MCF 10A (cell line): ENCODE measurements at regions not wholly inside any gene's neighbourhood (a gene's known extent, or its start where the extent isn't known, plus 50 kb on each side); places are given as distances from the start of the nearest gene placed in this dataset.

Source experiments
- BruUV-seq: library from RNA; stranded (reverse); fragments of 400-500 nt; replicated peaks from 2 replicates; lab custom pipeline; 2021; lab: Mats Ljungman, UMichigan
- CTCF ChIA-PET: fragments of 300-600 bp; sonication (Branson Sonifier 250); formaldehyde crosslinking; extraction: SDS; loops from one replicate; lab custom pipeline; 2021; ENCODE audit warnings: antibody characterized with exemption, inconsistent platforms; lab: Yijun Ruan, JAX
- POLR2A ChIA-PET: fragments of 300-600, 350-650 bp; sonication (Branson Sonifier 250); formaldehyde crosslinking; extraction: SDS; loops from one replicate; lab custom pipeline; 2020; ENCODE audit warnings: antibody characterized with exemption, inconsistent platforms; lab: Yijun Ruan, JAX
- DNase-seq: peaks from one replicate; pipeline ENCODE4 v3.0.0-alpha.2; 2018; ENCODE audit not compliant: unreplicated experiment
- H3K27ac Mint-ChIP-seq: one replicate; pipeline ENCODE4 v1.8.0; 2022; ENCODE audit warnings: mild to moderate bottlenecking, low read depth, mixed read lengths; ENCODE audit not compliant: unreplicated experiment
- H3K27me3 Mint-ChIP-seq: one replicate; pipeline ENCODE4 v1.8.0; 2022; ENCODE audit warnings: mixed read lengths; ENCODE audit not compliant: insufficient read depth, unreplicated experiment
- H3K36me3 Mint-ChIP-seq: one replicate; pipeline ENCODE4 v1.8.0; 2022; ENCODE audit warnings: mild to moderate bottlenecking, moderate library complexity, mixed read lengths; ENCODE audit not compliant: insufficient read depth, unreplicated experiment
- H3K4me1 Mint-ChIP-seq: one replicate; pipeline ENCODE4 v1.8.0; 2022; ENCODE audit warnings: mixed read lengths; ENCODE audit not compliant: insufficient read depth, unreplicated experiment
- H3K4me3 Mint-ChIP-seq: one replicate; pipeline ENCODE4 v1.8.0; 2022; ENCODE audit warnings: mild to moderate bottlenecking, moderate library complexity, mixed read lengths; ENCODE audit not compliant: unreplicated experiment
- H3K9me3 Mint-ChIP-seq: one replicate; pipeline ENCODE4 v1.8.0; 2022; ENCODE audit warnings: mixed read lengths; ENCODE audit not compliant: unreplicated experiment
- intact Hi-C: fragments of 100-400 bp; cut with micrococcal nuclease; formaldehyde crosslinking; loops from 2 replicates; pipeline ENCODE4 v1.14.1; 2022
- TF ChIP-seq, protein P1 (sequence below): fragments of 200-600 bp; IDR thresholded peaks from one replicate; pipeline ENCODE4 v1.8.0; 2022; ENCODE audit warnings: antibody characterized with exemption, mild to moderate bottlenecking; ENCODE audit not compliant: unreplicated experiment

DNA sequence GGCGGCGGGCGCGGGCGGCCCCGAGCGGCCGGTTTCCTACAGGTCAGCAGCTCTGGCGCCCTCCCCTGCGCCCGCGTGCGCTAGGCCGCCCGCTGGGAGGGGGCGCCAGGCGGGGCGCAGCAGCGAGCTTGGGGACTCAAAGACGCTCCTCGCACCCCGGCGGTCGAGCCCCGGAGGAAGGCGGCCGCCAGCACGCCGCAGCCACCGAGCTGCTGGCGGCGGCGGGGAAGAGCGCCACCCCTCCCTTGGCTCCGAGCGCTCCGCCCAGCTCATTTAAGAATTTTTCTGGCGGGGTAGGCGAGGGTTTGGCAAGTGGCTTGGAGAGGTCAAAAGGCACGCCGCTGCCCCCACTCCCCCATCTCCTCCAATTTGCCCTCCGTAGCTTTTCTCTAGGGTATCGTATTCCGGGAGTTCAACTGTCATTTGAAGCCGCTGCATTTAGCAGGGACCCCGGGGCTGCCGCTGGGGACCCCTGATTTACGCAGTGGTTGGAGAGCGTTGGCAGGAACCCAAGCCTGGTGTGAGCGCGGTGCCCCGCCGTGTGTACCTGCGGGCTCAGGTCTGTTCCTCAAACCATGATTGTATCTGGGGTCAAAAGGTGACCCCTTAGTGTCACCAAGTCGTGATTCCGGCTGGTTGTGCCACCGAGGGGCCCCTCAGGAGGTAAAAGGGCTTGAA is 59.5 kb upstream of the GSE1 start:
- DNase-seq = peak; percentile 74
- TF ChIP-seq, protein P1, sequence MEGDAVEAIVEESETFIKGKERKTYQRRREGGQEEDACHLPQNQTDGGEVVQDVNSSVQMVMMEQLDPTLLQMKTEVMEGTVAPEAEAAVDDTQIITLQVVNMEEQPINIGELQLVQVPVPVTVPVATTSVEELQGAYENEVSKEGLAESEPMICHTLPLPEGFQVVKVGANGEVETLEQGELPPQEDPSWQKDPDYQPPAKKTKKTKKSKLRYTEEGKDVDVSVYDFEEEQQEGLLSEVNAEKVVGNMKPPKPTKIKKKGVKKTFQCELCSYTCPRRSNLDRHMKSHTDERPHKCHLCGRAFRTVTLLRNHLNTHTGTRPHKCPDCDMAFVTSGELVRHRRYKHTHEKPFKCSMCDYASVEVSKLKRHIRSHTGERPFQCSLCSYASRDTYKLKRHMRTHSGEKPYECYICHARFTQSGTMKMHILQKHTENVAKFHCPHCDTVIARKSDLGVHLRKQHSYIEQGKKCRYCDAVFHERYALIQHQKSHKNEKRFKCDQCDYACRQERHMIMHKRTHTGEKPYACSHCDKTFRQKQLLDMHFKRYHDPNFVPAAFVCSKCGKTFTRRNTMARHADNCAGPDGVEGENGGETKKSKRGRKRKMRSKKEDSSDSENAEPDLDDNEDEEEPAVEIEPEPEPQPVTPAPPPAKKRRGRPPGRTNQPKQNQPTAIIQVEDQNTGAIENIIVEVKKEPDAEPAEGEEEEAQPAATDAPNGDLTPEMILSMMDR = no peak
- Mint-ChIP-seq H3K36me3 (peaks cover 5% of the 10 kb centered on the region), H3K27me3 (no peaks in the 10 kb centered on the region), H3K27ac (peak overlapping the region; percentile 73), H3K4me1 (peaks cover 11% of the 10 kb centered on the region), H3K9me3 (no peaks in the 10 kb centered on the region), H3K4me3 (peak overlapping the region; percentile 91)
- BruUV-seq = no TSS peak
- CTCF ChIA-PET = interaction anchor here (0.5 to 2.5 kb wide), 17 partner anchors 10 to 1959 kb away, joined by 3 to 11 read pairs (median 4); no protein-coding TSS in a partner anchor
- POLR2A ChIA-PET = interaction anchor here (0.6 to 3.6 kb wide), 15 partner anchors 14 to 430 kb away, joined by 3 to 52 read pairs (median 5); partner anchors contain the start of gene GSE1
- intact Hi-C loops = loop anchor here (1.0 to 10.0 kb wide), 3 partner anchors 29 to 159 kb away; no protein-coding TSS in a partner anchor

DNA sequence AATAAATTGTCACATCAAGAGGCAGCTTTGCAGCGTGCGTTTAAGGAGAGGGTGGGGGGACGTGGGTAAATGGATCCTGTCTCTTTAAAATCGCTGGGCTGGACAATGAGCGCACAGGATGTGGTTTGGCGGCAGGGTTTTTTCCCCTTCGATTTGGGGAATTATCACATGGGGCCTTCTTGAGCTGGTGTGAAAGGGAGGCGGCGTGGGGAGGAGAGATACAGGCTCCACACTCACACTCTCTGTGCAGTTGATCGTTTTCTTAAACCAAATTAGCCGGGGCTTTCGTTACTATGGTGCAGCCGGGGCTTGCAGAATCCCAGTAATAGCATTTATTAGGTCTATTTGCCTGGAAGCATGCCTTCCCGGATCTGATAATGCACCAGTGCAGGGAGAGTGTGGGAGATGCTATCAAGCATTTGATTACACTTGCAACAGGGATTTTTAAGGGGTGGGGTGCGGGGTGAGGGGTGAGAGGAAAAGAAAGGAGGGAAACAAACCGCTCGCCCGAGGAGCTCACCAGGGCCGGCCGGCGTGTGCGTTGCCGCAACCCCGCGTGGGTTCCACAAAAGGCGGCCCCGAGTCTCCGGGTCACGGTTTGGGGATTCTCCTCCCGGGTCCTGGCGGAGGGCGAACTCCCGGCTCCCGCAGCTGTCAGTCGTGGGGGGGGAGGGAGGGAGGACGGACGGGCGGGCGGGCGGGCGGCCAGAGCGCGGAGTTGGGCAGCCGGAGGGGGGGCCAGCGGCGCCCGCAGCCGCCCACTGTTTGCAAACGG is 58.8 kb upstream of the GSE1 start:
- ChIA-PET POLR2A (interaction anchor here (0.6 to 3.6 kb wide), 23 partner anchors 24 to 431 kb away, joined by 3 to 52 read pairs (median 4); partner anchors contain the start of gene GSE1), CTCF (interaction anchor here (0.6 to 2.5 kb wide), 11 partner anchors 26 to 439 kb away, joined by 3 to 11 read pairs (median 5); no protein-coding TSS in a partner anchor)
- TF ChIP-seq, protein P1 = no peak
- H3K36me3 Mint-ChIP-seq = peaks cover 6% of the 10 kb centered on the region
- intact Hi-C loops = loop anchor here (2.0 to 10.0 kb wide), 2 partner anchors 40 to 160 kb away; no protein-coding TSS in a partner anchor
- no peaks in the 10 kb centered on the region for H3K27me3 Mint-ChIP-seq
- H3K9me3 Mint-ChIP-seq = no peaks in the 10 kb centered on the region
- DNase-seq = peak; percentile 91
- H3K4me1 Mint-ChIP-seq = peaks cover 12% of the 10 kb centered on the region
- BruUV-seq = TSS peak; percentile 51
- peak overlapping the region; percentile 73 for H3K27ac Mint-ChIP-seq
- peak overlapping the region; percentile 91 for H3K4me3 Mint-ChIP-seq

DNA sequence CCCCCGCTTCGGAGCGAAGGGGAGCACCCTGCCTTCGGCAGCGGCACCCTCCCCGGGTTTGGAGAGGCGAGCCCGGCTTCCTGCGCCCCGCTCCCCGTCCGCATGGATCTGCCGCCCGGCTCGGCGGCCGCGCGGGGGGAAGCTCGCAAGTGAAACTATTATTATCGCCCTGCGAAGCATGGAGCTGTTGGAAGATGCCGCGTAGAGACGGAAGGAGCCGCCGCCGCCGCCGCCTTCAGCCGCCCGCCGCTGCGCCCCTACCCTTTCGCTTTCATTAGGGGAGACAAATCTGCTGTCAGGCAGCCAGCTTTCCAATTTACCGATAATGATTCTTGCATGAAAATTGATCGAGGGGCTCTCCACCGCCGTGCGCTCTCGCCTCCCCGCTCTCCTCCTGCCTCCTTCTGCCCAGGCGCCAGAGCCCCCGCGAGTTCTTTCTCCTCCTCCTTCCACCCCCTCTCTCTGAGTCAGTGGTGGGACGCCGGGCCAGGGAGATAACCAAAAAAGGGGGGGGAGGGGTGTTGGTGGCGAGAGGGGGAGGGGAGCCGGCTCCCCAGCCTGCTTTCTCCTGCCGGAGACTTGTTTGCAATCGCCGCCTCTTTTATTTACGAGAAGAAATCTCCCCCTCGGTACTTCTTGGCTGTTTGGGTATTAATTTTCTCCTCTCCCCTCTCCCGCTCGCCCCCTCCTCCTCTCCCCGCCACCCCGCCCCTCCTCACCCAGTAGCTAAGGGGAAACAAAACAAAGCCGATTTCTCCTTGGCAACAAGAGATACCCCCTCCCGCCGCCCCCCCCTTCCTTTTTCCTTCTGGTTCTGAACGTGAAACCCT is 58.0 kb upstream of the GSE1 start:
- H3K27me3 Mint-ChIP-seq = no peaks in the 10 kb centered on the region
- H3K36me3 Mint-ChIP-seq = peaks cover 6% of the 10 kb centered on the region
- no TSS peak for BruUV-seq
- peak overlapping the region; percentile 91 for H3K4me3 Mint-ChIP-seq
- POLR2A ChIA-PET = interaction anchor here (0.7 to 3.6 kb wide), 14 partner anchors 25 to 242 kb away, joined by 3 to 52 read pairs (median 4); partner anchors contain the start of gene GSE1
- TF ChIP-seq, protein P1 = no peak
- H3K27ac Mint-ChIP-seq = peak overlapping the region; percentile 75
- intact Hi-C loops = loop anchor here (1.0 to 10.0 kb wide), 3 partner anchors 40 to 185 kb away; no protein-coding TSS in a partner anchor
- CTCF ChIA-PET = interaction anchor here (0.6 to 2.5 kb wide), 4 partner anchors 55 to 440 kb away, joined by 3 to 11 read pairs (median 6); no protein-coding TSS in a partner anchor
- peak; percentile 65 for DNase-seq
- H3K9me3 Mint-ChIP-seq = no peaks in the 10 kb centered on the region
- H3K4me1 Mint-ChIP-seq = peaks cover 12% of the 10 kb centered on the region
